GM21381 (cell line): ENCODE measurements at regions not wholly inside any gene's neighbourhood (a gene's known extent, or its start where the extent isn't known, plus 50 kb on each side); places are given as distances from the start of the nearest gene placed in this dataset.
"Not testable (repeated sequence)": the region's sequence is repeated elsewhere in the genome, so short reads cannot be mapped to it uniquely, and the experiment has no call there.

Source experiments
- ATAC-seq: cut with Tn5 transposase; IDR thresholded peaks from one replicate; pipeline ENCODE4 v1.9.1; 2021; ENCODE audit warnings: mild to moderate bottlenecking, moderate library complexity; ENCODE audit not compliant: unreplicated experiment

DNA sequence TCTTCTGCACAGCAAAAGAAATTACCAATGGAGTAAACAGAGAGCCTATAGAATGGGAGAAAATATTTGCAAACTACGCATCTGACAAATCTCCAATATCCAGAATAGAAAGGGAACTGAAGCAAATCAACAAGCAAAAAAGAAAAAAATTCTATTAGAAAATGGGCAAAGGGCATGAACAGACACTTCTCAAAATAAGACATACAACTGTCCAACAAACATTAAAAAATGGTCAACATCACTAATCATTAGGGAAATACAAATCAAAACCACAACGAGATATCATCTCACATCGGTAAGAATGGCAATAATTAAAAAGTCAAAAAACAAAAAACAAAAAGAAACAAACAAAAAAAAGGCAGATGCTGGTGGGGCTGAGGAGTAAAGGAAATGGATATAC, 356.4 kb downstream of the ADCYAP1 start:
- no peak for ATAC-seq

DNA sequence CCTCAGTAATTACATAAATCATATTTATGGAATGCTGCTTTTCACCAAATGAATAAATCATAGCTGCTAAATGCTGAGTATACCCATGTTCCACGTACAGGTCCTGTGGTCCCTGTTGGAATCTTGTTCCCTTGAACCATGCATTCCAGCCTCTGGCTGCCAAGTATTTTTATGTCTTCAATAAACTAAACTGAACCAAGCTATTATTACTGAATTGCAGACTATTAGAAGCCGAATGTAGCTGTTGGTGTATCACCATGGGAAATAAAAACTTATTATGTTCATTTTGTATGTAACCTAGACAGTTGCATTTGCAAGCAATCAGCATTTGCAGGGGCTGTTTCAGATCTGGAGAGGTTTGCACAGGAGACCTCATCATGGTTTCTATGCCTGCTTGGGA, 362.4 kb downstream of the ADCYAP1 start:
- ATAC-seq: no peak

DNA sequence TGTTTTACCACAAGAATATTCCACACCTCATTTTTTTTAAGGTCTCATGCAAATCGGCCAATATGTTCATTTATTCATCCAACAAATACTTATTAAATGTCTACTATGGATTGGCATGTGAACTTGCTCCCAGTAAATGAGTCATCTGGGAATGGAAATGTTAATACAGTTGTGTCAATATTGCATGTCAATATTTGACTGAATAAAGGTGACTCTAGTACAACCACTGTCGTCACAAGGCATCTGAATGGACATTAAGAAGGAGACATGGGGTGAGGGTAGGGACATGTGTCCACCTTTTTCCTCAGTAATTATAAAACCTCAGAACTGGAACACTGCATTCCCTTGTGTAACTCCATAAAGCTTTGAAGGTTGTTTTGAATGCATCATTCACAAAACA, 365.4 kb downstream of the ADCYAP1 start:
- no peak for ATAC-seq

DNA sequence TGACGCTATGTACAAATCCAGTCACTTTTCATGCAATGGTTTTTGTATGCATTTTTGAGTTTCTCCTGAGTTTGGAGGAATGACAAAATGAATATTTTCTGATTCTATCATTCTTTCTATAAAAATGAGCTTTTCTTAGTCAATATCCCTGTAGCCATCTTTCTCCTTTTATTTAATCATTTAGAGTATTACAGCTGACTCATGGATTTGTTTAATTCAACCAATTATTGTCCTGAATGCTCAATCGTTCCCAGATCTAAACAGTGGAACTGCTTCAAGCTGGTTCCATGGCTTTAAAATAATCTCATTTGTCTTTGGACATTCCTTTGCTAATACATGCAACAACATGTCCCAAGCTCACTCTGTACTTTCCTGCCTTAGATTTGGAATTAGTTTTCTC, 368.8 kb downstream of the ADCYAP1 start:
- no peak for ATAC-seq

DNA sequence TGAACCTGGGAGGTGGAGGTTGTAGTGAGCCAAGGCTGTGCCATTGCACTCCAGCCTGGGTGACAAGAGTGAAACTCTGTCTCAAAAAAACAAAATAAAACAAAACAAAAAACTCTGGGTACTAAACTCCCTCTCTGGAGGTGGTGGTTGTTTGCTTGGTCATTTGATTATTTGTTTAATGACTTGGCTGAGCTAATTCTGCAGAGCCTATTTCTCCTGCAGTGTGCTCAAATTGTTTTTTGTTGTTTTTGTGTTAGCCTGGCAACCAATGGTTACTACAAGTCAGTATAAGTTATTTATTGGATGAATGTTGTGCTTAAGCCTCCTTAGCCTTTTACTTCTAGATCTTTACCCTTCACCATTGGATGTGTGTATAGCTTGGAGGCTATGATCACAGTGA, 387.5 kb downstream of the ADCYAP1 start:
- ATAC-seq: no peak

DNA sequence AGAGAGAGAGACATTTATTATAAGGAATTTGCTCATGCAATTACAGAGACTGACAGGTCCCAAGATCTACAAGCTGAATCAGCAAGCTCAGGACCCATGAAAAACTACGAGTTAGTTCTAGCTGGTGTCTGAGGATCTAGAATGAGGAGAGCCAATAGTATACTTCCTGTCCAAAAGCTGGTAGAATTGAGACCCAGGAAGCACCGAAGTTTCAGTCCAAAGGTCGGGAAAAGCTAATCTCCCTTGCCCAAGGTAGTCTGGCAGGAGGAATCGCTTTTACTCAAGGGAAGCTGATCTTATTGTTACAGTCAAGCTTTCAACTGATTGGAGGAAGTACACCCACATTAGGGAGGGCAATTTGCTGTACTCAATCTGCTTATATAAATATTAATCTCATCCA, 389.6 kb downstream of the ADCYAP1 start:
- no peak for ATAC-seq

DNA sequence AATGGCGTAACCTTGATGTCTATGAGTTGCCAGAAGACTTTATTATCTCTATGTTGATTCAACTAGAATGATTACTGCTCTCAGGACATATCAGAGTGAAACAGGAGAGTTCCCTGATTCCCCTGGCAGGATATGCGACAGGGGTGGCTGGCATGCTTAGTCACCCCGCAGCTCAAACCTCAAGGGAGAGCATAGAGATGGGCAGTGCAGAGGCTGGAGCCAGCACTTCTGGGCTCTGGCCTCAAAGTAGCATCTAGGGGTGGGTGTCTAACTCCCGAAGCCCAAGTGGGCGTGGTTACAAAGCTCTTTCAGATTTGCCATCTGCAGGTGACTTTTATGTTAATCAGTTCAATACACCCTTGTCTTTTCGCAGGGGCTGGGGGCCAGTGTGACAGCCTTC, 391.6 kb downstream of the ADCYAP1 start:
- ATAC-seq: no peak

DNA sequence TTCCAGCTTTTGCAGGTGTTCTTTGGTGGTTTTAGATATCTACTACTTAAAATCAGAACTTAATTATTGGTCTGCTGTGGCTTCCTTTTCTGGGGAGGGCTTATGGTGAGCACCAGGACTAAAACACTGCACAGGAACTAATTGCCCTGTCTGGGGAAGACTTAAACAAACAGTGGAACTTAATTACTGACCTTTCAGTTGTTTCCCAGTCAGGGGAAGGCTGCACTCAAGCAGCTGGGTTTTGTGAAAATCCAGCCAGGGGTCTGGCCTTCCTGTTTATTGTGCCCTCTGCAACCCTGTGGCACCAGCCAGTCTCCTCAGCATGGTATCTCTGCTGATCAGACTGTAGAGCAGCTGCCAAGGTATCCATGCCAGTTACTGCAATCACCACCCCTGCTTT, 398.2 kb downstream of the ADCYAP1 start:
- ATAC-seq: no peak

DNA sequence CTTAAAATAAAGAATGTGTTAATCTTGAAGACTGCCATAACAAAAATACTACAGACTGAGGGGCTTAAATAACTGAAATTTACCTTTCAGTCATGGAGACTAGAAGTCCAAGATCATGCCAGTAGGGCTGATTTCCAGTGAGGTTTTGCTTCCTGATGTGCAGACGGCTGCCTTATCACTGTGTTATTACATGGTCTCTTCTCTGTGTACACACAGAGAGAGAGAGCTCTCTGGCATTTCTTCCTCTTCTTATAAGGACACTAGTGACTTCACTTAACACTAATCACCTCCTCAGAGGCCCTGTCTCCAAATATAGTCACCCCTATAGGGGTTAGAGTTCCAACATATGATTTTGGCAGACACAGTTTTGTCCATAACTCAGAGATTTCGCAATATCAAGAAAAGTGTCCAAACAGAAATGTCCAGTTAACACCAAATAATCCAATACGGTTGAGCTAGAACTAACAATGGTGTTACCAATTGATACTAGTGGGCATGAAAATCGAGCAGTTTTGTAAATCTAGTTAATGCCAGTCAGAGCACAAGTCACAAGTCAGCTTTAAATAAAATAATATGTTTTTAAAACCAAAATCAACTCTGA, 399.8 kb downstream of the ADCYAP1 start:
- ATAC-seq: no peak

DNA sequence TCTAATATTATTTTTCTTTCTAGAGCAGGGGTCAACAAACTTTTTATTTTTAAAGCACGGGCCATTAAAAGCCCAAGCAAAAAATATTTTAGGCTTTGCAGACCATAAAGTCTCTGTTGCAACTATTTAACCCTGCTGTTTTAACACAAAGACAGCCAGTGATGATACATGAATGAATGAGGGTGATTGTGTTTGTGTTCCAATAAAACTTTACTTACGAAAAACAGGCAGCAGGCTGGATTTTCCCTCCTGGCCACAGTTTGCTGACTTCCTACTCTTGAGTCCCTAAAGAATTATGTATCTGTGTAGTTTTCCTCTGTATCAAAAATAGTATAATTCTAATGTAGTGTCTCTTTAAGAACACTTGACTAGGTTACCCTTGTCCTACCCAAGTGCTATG, 402.0 kb downstream of the ADCYAP1 start:
- no peak for ATAC-seq

DNA sequence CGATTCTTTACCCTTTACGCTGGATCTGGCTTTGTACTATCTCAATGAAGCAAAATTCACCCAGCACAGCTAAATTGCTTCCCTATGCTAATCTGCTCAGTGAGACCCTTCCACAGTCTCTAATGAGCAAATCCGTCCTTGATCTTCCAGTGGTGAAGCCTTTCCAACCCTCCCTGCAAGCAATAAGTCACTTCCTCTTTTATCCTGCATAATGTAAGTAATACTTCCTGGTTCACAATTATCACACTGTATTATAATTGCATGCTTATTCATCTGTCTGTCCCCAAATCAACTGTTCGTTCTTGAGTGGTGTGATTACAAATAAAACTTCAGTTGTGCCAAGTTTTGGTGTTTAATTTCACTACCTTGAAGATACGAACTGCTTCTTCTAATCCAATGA, 404.0 kb downstream of the ADCYAP1 start:
- no peak for ATAC-seq

DNA sequence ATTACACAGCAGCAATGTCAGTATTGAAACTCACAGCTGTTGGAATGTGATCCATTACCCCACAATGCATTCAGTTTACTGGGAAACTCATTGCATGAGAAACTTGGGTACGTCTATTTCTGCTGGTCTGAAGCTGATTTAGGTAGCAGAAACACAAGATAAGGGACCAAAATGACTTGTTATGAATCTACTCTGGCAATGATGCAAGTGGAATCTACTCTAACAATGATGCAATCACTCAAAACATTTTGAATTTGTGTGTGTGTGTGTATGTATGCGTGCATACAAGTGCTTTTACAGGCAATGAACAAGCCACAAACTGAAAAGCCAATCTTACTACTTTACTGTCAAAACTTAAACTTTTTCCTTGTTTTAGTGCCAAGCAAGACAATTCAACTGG, 406.7 kb downstream of the ADCYAP1 start:
- no peak for ATAC-seq

DNA sequence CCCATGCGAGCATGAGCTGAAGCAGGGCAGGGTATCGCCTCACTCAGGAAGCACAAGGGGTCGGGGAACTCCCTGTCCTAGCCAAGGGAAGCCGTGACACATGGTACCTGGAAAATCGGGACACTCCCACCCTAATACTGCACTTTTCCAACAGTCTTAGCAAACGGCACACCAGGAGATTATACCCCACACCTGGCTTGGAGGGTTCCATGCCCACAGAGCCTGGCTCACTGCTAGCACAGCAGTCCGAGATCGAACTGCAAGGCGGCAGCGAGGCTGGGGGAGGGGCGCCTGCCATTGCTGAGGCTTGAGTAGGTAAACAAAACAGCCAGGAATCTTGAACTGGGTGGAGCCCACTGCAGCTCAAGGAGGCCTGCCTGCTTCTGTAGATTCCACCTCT, 430.7 kb downstream of the ADCYAP1 start:
- not testable (repeated sequence) for ATAC-seq

DNA sequence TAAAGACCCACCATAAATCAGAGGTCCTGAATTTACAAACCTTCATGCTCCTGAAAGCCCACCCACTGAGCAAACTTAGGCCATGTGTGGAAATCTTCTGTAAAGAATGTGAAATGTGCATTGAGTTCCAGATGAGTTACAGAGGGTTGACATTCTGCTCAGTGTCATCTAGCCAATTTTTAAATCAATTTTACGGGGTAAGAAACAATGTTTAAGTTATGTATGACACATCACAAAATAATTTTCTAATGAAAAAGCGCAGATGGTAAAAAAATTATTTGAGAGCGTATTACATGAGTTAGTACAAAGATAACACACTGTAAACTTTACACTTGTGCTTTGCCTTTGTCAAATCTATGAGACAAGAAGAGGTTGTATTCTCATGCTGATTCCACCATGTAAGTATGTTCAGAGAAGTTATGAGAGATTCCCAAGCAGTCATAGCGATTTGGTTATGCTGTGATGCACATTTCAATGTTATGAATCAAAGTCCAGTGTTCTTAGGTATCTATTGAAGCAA, 446.3 kb downstream of the ADCYAP1 start:
- ATAC-seq: no peak

DNA sequence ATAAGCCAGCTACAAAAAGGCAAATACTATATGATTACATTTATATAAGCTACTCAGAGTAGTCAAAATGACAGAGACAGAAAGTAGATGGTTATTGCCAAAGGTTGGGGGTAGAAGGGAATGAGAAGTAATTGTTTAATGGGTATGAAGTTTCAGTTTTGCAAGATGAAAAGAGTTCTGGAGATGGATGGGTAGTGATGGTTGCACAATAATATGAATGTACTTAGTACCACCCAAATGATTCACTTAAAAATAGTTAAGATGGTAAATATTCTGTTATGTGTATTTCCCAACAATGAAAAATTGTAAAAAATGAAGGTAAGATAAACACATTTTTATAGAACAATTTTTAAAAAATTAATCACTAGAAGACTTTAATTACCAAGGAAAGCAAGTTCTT, 448.4 kb downstream of the ADCYAP1 start:
- no peak for ATAC-seq

DNA sequence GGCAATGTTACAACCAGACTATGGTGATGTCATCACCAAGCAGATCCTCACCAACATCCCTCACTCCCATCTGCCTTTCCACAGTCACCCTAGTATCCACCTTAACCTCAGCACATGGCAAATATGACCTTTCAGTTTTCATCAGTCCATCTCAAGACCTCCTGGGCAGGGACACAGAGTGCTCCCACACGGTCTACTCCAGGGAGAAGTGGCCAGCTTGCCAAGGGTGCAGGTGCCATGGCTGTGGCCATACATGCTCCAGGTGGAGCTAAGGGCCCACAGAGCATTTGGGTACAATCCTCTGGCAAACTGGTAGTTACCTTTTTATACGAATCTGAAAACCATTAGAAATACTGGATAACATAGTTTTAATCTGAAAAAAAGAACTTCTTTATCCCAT, 453.1 kb downstream of the ADCYAP1 start:
- ATAC-seq: no peak

DNA sequence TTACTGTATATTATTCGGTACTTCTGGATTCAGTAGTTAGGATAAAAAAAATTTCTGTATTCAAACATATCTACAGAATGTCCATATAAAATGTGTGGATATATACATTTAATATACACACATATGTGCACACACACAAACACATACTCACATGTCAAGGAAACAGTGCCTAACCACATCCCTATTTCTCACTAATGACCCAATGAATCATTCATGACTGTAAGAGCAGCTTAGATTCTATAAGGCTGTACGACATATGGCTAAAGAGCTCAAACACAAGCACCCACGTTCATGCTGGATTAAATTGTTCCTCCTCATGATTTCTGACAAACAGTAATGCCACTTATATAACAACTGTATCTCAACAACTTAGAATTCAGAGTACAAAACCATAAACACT, 457.3 kb downstream of the ADCYAP1 start:
- ATAC-seq: no peak

DNA sequence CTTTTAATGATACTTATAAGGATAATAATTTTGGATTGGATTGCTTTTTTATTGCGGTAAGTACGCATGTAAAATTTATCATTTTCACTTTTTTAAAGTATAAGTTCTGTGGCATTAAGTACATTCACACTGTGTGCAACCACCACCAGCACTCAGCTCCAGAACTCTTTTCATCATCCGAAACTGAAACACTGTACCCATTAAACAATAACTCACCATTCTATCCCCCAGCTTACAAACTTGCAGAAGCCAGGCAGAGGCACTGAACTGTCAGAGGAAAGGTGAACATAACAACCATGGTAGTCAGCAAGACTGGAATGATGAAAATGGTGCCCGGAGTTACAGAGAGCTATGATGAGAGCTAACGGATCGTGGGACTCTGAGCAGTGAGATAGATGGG, 465.9 kb downstream of the ADCYAP1 start:
- ATAC-seq: no peak

DNA sequence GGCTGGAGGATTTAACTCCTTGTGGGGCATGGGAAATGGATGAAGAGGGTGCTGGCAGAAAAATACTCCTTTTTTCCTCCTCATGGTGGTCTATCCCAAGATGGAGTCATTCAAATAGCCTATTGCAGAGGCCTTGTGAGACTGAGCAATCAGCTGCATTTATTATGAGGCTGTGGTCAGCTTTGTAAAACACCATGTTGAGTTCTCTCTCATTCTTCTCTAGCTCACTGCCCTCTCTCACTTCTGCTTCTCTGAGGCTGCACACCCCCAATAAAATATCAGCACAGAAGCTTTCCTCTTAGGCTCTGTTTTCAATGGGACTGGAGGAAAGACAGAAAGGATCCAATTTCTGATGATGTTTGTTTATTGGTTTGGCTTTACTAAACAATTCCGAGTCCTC, 467.1 kb downstream of the ADCYAP1 start:
- no peak for ATAC-seq

DNA sequence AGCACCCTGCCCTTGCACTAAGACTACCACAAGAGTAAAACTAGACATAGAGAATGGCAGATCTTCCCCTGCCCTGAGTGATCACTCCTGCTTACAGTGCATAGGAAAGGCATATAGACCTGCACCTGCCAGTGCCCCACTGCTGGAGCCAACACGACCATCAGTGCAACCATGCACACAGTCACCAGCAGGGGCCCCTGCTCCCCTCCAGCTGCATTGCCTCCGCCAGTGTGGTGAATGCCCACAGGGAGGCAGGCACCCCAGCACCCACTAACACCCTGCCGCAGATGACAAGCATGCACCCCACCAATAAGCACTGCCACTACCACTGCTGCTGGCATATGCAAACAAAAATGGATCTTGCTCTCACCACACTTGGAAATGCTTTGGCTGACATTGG, 478.8 kb downstream of the ADCYAP1 start:
- no peak for ATAC-seq

DNA sequence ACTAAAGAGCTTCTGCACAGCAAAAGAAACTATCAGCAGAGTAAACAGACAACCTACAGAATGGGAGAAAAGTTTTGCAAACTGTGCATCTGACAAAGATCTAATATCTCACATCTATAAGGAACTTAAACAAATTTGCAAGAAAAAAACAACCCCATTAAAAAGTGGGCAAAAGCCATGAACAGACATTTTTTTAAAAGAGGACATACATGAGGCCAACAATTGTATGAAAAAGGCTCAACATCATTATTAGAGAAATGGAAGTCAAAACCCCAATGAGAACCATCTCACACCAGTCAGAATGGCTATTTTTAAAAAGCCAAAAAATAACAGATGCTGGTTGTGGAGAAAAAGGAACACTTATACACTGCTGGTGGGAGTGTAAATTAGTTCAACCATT, 483.8 kb downstream of the ADCYAP1 start:
- not testable (repeated sequence) for ATAC-seq

DNA sequence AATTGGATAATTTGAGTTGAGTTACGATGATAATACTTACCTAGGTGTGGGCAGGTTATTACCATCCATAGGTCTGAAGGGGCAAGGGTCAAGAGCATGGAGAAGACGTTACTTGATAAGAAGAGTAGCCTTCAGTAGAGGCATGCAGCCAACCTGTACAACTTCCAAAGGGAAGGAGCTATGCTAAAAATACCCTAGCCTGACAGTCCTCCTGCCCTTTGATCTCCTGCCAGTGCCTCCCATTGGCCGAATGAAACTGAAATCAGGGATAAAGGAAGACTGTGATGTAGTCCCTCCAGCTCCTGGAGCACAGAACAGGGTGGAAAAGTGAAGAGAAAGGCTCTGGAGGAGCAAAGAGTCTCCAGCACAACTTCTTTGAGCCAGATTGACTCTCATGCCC, 487.4 kb downstream of the ADCYAP1 start:
- ATAC-seq: no peak
